ENCODE measurements at regions not wholly inside any gene's neighbourhood (a gene's known extent, or its start where the extent isn't known, plus 50 kb on each side); places are given as distances from the start of the nearest gene placed in this dataset.

DNA sequence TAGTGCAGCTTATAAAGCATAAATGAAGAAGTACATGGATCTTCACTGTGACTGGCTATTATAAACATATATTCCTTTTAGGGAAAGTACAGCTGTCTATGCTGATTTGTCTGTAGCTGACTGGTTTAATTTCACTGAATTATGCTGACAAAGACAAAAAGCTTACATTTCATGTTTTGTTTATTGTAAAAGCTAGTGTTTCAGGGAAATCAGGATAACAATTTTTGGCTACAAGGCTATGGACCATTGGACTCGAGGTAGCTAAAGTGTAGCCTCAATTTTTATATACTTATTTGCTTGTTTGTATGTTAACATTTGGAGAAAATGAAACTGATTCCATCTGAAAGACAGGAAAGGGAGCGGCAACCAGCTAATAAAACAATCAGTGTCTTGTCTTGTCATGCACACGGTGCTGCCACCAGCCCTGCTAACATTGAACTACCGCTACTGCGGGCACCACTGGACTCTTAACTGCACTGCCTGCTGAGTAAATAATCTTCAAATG lies 480.2 kb downstream of the COL11A1 start:
- Histone ChIP-seq H3K36me3 (no peaks in the 10 kb centered on the region), H3K4me3 (no peak overlapping the region), H3K27ac (no peak overlapping the region), H3K27me3 (replicated peaks in 1 of 7) (no peaks in the 10 kb centered on the region), H3K4me1 (no peaks in the 10 kb centered on the region), H3K9me3 (peaks cover 0 to 6% (median 0%) of the 10 kb centered on the region in 8 donors)
- 65 to 79% (median 72%) methylated on average over 5 of the region's 5 CpGs for WGBS, 5 donors
- no peak for TF ChIP-seq POLR2A (IDR thresholded peaks at IDR 0.05)
- TF ChIP-seq, protein P1, sequence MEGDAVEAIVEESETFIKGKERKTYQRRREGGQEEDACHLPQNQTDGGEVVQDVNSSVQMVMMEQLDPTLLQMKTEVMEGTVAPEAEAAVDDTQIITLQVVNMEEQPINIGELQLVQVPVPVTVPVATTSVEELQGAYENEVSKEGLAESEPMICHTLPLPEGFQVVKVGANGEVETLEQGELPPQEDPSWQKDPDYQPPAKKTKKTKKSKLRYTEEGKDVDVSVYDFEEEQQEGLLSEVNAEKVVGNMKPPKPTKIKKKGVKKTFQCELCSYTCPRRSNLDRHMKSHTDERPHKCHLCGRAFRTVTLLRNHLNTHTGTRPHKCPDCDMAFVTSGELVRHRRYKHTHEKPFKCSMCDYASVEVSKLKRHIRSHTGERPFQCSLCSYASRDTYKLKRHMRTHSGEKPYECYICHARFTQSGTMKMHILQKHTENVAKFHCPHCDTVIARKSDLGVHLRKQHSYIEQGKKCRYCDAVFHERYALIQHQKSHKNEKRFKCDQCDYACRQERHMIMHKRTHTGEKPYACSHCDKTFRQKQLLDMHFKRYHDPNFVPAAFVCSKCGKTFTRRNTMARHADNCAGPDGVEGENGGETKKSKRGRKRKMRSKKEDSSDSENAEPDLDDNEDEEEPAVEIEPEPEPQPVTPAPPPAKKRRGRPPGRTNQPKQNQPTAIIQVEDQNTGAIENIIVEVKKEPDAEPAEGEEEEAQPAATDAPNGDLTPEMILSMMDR (IDR thresholded peaks at IDR 0.05 in 8 of 11, conservative IDR thresholded peaks at IDR 0.05 in 3 of 11): no peak
- TF ChIP-seq POLR2AphosphoS5 (IDR thresholded peaks at IDR 0.05): no peak
- intact Hi-C loops (cut with DNase I; ENCODE audit: low total_unique reads): no loop called here
- DNase-seq: no peak

DNA sequence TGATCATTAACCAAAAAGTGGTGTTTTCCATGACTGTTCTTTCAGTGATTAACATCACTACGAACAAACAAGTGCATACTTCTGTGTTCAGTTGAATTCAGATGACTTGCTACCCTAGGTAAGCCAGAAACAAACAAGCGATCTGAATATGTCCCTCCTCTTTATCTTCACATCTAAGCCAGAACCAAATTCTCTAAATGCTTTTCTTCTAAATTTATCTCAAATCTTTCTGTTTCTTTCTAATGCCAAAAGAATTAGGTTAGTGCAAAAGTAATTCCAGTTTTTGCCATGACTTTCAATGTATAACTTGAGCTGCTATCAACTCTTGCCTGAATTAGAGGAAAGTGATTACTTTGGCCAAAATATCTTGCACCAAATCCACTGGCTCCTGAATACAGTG lies 481.2 kb downstream of the COL11A1 start:
- no peak overlapping the region for H3K27ac ChIP-seq
- H3K36me3 ChIP-seq: no peaks in the 10 kb centered on the region
- H3K9me3 ChIP-seq: peaks cover 0 to 6% (median 0%) of the 10 kb centered on the region in 8 donors
- no peak overlapping the region for H3K4me3 ChIP-seq
- TF ChIP-seq POLR2A (IDR thresholded peaks at IDR 0.05): no peak
- TF ChIP-seq, protein P1 (IDR thresholded peaks at IDR 0.05 in 8 of 11, conservative IDR thresholded peaks at IDR 0.05 in 3 of 11): no peak
- TF ChIP-seq POLR2AphosphoS5 (IDR thresholded peaks at IDR 0.05): no peak
- no peaks in the 10 kb centered on the region for H3K4me1 ChIP-seq
- no peak for DNase-seq
- WGBS, 5 donors: 64 to 86% (median 69%) methylated on average over 2 of the region's 2 CpGs
- H3K27me3 ChIP-seq (replicated peaks in 1 of 7): no peaks in the 10 kb centered on the region
- intact Hi-C loops (cut with DNase I; ENCODE audit: low total_unique reads): no loop called here

DNA sequence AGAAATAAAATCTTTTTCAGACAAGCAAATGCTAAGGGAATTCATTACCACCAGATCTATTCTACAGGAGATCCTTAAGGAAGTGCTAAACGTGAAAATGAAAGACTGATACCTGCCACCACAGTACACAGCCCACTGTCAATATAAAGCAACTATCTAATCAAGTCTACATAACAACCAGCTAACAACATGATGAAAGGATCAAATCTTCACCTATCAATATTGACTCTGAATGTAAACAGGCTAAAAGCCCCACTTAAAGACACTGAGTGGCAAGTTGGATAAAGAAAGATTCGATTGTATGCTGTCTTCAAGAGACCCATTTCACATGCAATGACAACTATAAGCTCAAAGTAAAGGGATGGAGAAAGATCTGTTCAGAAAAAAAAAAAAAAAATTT lies 492.4 kb downstream of the COL11A1 start:
- H3K4me1 ChIP-seq: no peaks in the 10 kb centered on the region
- no peak overlapping the region for H3K4me3 ChIP-seq
- TF ChIP-seq, protein P1 (IDR thresholded peaks at IDR 0.05 in 8 of 11, conservative IDR thresholded peaks at IDR 0.05 in 3 of 11): no peak
- no peak for TF ChIP-seq POLR2A (IDR thresholded peaks at IDR 0.05)
- no peak for TF ChIP-seq POLR2AphosphoS5 (IDR thresholded peaks at IDR 0.05)
- no peaks in the 10 kb centered on the region for H3K27me3 ChIP-seq (replicated peaks in 1 of 7)
- peaks cover 0 to 9% (median under 1%) of the 10 kb centered on the region in 8 donors for H3K9me3 ChIP-seq
- intact Hi-C loops (cut with DNase I; ENCODE audit: low total_unique reads): no loop called here
- H3K27ac ChIP-seq: no peak overlapping the region
- WGBS, 5 donors: 51 to 67% (median 58%) methylated on average over 2 of the region's 2 CpGs
- no peaks in the 10 kb centered on the region for H3K36me3 ChIP-seq
- DNase-seq: no peak

DNA sequence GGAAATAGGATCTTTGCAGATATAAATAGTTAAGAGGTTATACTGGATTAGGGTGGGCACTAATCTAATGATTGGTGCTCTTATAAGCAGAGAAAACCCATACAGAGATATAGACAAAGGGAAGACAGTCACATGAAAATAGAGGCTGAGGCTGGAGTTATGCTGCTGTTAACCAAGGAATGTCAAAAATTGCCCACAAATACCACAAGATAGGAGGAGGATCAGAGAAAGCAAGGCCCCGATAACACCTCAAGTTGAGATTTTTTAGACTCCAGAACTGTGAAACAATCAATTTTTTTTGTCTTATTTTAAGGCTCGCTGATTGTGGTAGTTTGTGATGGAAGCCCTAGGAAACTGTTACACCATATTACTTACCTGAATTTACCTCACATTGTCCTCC lies 513.2 kb downstream of the COL11A1 start:
- no peak for DNase-seq
- H3K4me3 ChIP-seq: no peak overlapping the region
- intact Hi-C loops (cut with DNase I; ENCODE audit: low total_unique reads): no loop called here
- no peak overlapping the region for H3K27ac ChIP-seq
- H3K36me3 ChIP-seq: no peaks in the 10 kb centered on the region
- H3K27me3 ChIP-seq (replicated peaks in 1 of 7): no peaks in the 10 kb centered on the region
- 86 to 97% (median 92%) methylated on average over 2 of the region's 2 CpGs for WGBS, 5 donors
- H3K9me3 ChIP-seq: peaks cover 0 to 3% (median 0%) of the 10 kb centered on the region in 8 donors
- no peak for TF ChIP-seq POLR2A (IDR thresholded peaks at IDR 0.05)
- no peak for TF ChIP-seq POLR2AphosphoS5 (IDR thresholded peaks at IDR 0.05)
- TF ChIP-seq, protein P1 (IDR thresholded peaks at IDR 0.05 in 8 of 11, conservative IDR thresholded peaks at IDR 0.05 in 3 of 11): no peak
- H3K4me1 ChIP-seq: no peaks in the 10 kb centered on the region

Data from spleen (tissue), 11 donors.